ENCODE measurements at regions not wholly inside any gene's neighbourhood (a gene's known extent, or its start where the extent isn't known, plus 50 kb on each side); places are given as distances from the start of the nearest gene placed in this dataset.

DNA sequence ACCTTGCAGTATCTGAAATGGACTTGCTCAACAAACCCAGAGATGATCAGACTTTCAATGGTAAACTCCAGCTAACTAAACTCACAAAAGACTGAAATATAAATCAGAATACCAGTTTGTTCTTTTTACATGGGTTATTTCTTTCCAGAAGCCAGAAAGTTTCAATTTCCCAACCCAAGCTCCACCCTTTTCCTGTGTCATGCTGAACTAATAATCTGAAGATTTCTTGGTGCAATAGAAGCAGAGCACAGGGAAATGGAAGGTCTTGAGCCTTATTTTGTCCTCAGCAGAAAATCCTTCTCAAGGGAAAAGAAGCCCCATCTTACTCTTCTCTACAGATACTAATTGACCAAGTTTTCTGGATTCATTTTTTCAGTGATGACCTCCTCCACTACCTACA is 93.3 kb upstream of the PAPOLG start (continued):
- TF ChIP-seq, protein P1, sequence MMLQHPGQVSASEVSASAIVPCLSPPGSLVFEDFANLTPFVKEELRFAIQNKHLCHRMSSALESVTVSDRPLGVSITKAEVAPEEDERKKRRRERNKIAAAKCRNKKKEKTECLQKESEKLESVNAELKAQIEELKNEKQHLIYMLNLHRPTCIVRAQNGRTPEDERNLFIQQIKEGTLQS (IDR thresholded peaks at IDR 0.05), result no peak
- TF ChIP-seq, protein P1 (CRISPR knock-in tag; conservative IDR thresholded peaks at IDR 0.05), result no peak
- no peak for TF ChIP-seq TCF7L2 (IDR thresholded peaks at IDR 0.05; ENCODE audit: low read depth, low read length)

DNA sequence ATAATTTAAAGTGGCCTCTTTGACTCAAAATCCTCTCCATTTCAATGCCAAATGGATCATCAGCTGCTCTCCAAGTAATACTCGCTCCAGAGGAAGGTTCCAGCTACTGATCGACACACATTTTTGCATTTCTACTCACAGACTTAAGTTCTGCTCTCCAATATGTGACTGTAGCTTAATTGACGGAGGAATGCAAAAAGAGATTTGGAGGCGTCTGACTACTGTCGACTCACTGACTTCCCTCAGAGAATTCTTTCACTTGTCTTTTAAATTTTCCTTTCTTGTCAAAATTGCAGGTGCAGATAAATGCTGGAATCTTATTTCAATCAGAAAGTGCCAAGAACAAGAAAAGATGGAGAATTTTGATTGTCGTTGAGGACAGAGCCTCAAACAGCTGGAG is 84.1 kb upstream of the PAPOLG start:
- Histone ChIP-seq H3K4me1 (replicated peaks in 1 of 2; ENCODE audit: control insufficient read depth in 2 of 2, insufficient read depth in 2 of 2, low read length in 2 of 2) (no peaks in the 10 kb centered on the region; a peak in 2 of 5 replicates), H4K20me1 (replicated peaks; ENCODE audit: control insufficient read depth, insufficient read depth, low read length) (no peaks in the 10 kb centered on the region), H3K9me1 (ENCODE audit: control insufficient read depth, insufficient read depth, low read length) (no peaks in the 10 kb centered on the region), H3K27ac (ENCODE audit: extremely low read depth, low read depth, low read length) (no peak overlapping the region), H3K4me3 (no peak overlapping the region), H3K9me3 (replicated peaks; ENCODE audit: control insufficient read depth, insufficient read depth, low read depth, low read length) (no peaks in the 10 kb centered on the region), H3K9ac (ENCODE audit: insufficient read depth in 1 of 2, low read depth in 2 of 2, low read length in 2 of 2) (no peak overlapping the region), H3K79me2 (ENCODE audit: control insufficient read depth, insufficient read depth, low read length) (no peaks in the 10 kb centered on the region), H2AFZ (ENCODE audit: low read depth, low read length) (no peak overlapping the region), H3K36me3 (ENCODE audit: control insufficient read depth, insufficient read depth, low read length) (no peaks in the 10 kb centered on the region), H3K4me2 (ENCODE audit: insufficient read depth, low read length) (no peak overlapping the region), H3K27me3 (ENCODE audit: control insufficient read depth in 2 of 2, insufficient read depth in 2 of 2, low read length in 2 of 2) (peaks cover 9 to 20% of the 10 kb centered on the region in 2 experiments; a peak in 4 of 5 replicates)
- CTCF ChIA-PET (ENCODE audit: low intra/inter-chr PET ratio), result no interaction called here
- WGBS (ENCODE audit: insufficient coverage, low coverage, missing lambda C conversion rate), result 8% methylated on average over 6 of the region's 6 CpGs
- POLR2A ChIA-PET, result no interaction called here
- in situ Hi-C loops (cut with MboI) (no loop called here), intact Hi-C loops (cut with micrococcal nuclease) (no loop called here)
- no peak for ATAC-seq
- no TSS peak for BruUV-seq (replicated peaks)
- FAIRE-seq, result no peak
- TF ChIP-seq, protein P2, sequence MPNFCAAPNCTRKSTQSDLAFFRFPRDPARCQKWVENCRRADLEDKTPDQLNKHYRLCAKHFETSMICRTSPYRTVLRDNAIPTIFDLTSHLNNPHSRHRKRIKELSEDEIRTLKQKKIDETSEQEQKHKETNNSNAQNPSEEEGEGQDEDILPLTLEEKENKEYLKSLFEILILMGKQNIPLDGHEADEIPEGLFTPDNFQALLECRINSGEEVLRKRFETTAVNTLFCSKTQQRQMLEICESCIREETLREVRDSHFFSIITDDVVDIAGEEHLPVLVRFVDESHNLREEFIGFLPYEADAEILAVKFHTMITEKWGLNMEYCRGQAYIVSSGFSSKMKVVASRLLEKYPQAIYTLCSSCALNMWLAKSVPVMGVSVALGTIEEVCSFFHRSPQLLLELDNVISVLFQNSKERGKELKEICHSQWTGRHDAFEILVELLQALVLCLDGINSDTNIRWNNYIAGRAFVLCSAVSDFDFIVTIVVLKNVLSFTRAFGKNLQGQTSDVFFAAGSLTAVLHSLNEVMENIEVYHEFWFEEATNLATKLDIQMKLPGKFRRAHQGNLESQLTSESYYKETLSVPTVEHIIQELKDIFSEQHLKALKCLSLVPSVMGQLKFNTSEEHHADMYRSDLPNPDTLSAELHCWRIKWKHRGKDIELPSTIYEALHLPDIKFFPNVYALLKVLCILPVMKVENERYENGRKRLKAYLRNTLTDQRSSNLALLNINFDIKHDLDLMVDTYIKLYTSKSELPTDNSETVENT (CRISPR knock-in tag; IDR thresholded peaks at IDR 0.05), result no peak
- no peak for TF ChIP-seq ZNF282 (CRISPR knock-in tag; IDR thresholded peaks at IDR 0.05)
- TF ChIP-seq E2F6 (IDR thresholded peaks at IDR 0.05; ENCODE audit: borderline replicate concordance in 1 of 2, extremely low read depth in 1 of 2, insufficient read depth in 1 of 2, insufficient read length in 1 of 2, low read depth in 1 of 2, low read length in 1 of 2, poor library complexity in 1 of 2, severe bottlenecking in 1 of 2), result no peak
- TF ChIP-seq TFE3 (CRISPR knock-in tag; IDR thresholded peaks at IDR 0.05), result no peak
- no peak for TF ChIP-seq NCOA6 (IDR thresholded peaks at IDR 0.05)
- no peak for TF ChIP-seq HCFC1 (IDR thresholded peaks at IDR 0.05; ENCODE audit: low read depth, low read length)
- TF ChIP-seq, protein P3, sequence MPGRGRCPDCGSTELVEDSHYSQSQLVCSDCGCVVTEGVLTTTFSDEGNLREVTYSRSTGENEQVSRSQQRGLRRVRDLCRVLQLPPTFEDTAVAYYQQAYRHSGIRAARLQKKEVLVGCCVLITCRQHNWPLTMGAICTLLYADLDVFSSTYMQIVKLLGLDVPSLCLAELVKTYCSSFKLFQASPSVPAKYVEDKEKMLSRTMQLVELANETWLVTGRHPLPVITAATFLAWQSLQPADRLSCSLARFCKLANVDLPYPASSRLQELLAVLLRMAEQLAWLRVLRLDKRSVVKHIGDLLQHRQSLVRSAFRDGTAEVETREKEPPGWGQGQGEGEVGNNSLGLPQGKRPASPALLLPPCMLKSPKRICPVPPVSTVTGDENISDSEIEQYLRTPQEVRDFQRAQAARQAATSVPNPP (IDR thresholded peaks at IDR 0.05; ENCODE audit: borderline replicate concordance, insufficient read depth, insufficient read length), result no peak
- no peak for TF ChIP-seq DPF2 (IDR thresholded peaks at IDR 0.05)
- TF ChIP-seq SAFB2 (IDR thresholded peaks at IDR 0.05; ENCODE audit: borderline replicate concordance, low read depth, low read length, severe bottlenecking), result no peak
- no peak for DNase-seq (ENCODE audit: extremely low read depth in 1 of 4, low spot score in 3 of 4)

Measured in K562 (cell line).